Skeletal muscle satellite cell (primary cell): ENCODE measurements at regions not wholly inside any gene's neighbourhood (a gene's known extent, or its start where the extent isn't known, plus 50 kb on each side); places are given as distances from the start of the nearest gene placed in this dataset.

Source experiments
- H3K27me3 ChIP-seq: 2 replicates; pipeline ENCODE4 v1.7.0; 2013; ENCODE audit warnings: low read length; ENCODE audit not compliant: control insufficient read depth, insufficient read depth
- H3K36me3 ChIP-seq: 2 replicates; pipeline ENCODE4 v1.7.0; 2013; ENCODE audit warnings: mild to moderate bottlenecking, control low read depth, low read length; ENCODE audit not compliant: insufficient read depth
- H3K4me1 ChIP-seq: 2 replicates; pipeline ENCODE4 v1.7.0; 2013; ENCODE audit warnings: low read length; ENCODE audit not compliant: control insufficient read depth, insufficient read depth
- H3K4me2 ChIP-seq: 2 replicates; pipeline ENCODE4 v1.7.0; 2013; ENCODE audit warnings: mild to moderate bottlenecking, low read length
- H3K4me3 ChIP-seq: 2 replicates; pipeline ENCODE4 v1.7.0; 2013; ENCODE audit warnings: low read length
- H3K9ac ChIP-seq: 2 replicates; pipeline ENCODE4 v1.7.0; 2013; ENCODE audit warnings: mild to moderate bottlenecking, low read depth, low read length, moderate library complexity
- H3K9me3 ChIP-seq: replicated peaks from 2 replicates; pipeline ENCODE4 v1.7.0; 2013; ENCODE audit warnings: mild to moderate bottlenecking, control low read depth, low read length

GRCh38 chr18:59822612-59823550 is 76.9 kb upstream of the PMAIP1 start:
- Histone ChIP-seq H3K4me1 (peaks cover 21% of the 10 kb centered on the region), H3K36me3 (no peaks in the 10 kb centered on the region), H3K27me3 (no peaks in the 10 kb centered on the region), H3K4me3 (no peak overlapping the region), H3K9ac (peak overlapping the region; percentile 53), H3K4me2 (peak overlapping the region; percentile 44), H3K9me3 (no peaks in the 10 kb centered on the region)

GRCh38 chr18:59821983-59822382 is 77.8 kb upstream of the PMAIP1 start:
- Histone ChIP-seq H3K4me3 (no peak overlapping the region), H3K4me2 (peak overlapping the region; percentile 7), H3K27me3 (no peaks in the 10 kb centered on the region), H3K4me1 (peaks cover 21% of the 10 kb centered on the region), H3K36me3 (no peaks in the 10 kb centered on the region), H3K9me3 (no peaks in the 10 kb centered on the region), H3K9ac (peak overlapping the region; percentile 11)

- H3K4me1 ChIP-seq: peaks cover 21% of the 10 kb centered on the region
- H3K36me3 ChIP-seq: no peaks in the 10 kb centered on the region
- H3K27me3 ChIP-seq: no peaks in the 10 kb centered on the region
- no peaks in the 10 kb centered on the region for H3K9me3 ChIP-seq
- no peak overlapping the region for H3K9ac ChIP-seq
- no peak overlapping the region for H3K4me3 ChIP-seq
- H3K4me2 ChIP-seq: no peak overlapping the region
Observed at GRCh38 chr18:59820663-59821062, 79.1 kb upstream of the PMAIP1 start.

GRCh38 chr18:59818769-59819168 is 81.0 kb upstream of the PMAIP1 start:
- peaks cover 36% of the 10 kb centered on the region for H3K4me1 ChIP-seq
- H3K4me2 ChIP-seq: no peak overlapping the region
- no peaks in the 10 kb centered on the region for H3K36me3 ChIP-seq
- H3K4me3 ChIP-seq: no peak overlapping the region
- H3K9me3 ChIP-seq: no peaks in the 10 kb centered on the region
- no peaks in the 10 kb centered on the region for H3K27me3 ChIP-seq
- no peak overlapping the region for H3K9ac ChIP-seq

GRCh38 chr18:59814891-59815290 is 84.9 kb upstream of the PMAIP1 start:
- Histone ChIP-seq H3K9ac (peak overlapping the region; percentile 72), H3K36me3 (no peaks in the 10 kb centered on the region), H3K9me3 (no peaks in the 10 kb centered on the region), H3K4me2 (no peak overlapping the region), H3K27me3 (no peaks in the 10 kb centered on the region), H3K4me1 (peaks cover 15% of the 10 kb centered on the region), H3K4me3 (no peak overlapping the region)

GRCh38 chr18:59813942-59814341 is 85.9 kb upstream of the PMAIP1 start:
- H3K9me3 ChIP-seq: no peaks in the 10 kb centered on the region
- H3K36me3 ChIP-seq: no peaks in the 10 kb centered on the region
- H3K4me3 ChIP-seq: no peak overlapping the region
- peak overlapping the region; percentile 9 for H3K9ac ChIP-seq
- peaks cover 15% of the 10 kb centered on the region for H3K4me1 ChIP-seq
- no peaks in the 10 kb centered on the region for H3K27me3 ChIP-seq
- no peak overlapping the region for H3K4me2 ChIP-seq

- Histone ChIP-seq H3K4me3 (no peak overlapping the region), H3K4me1 (peaks cover 15% of the 10 kb centered on the region), H3K4me2 (no peak overlapping the region), H3K36me3 (no peaks in the 10 kb centered on the region), H3K9me3 (no peaks in the 10 kb centered on the region), H3K27me3 (no peaks in the 10 kb centered on the region), H3K9ac (no peak overlapping the region)
Observed at GRCh38 chr18:59810735-59811520, 88.9 kb upstream of the PMAIP1 start.

GRCh38 chr18:59810183-59810582 is 89.6 kb upstream of the PMAIP1 start:
- Histone ChIP-seq H3K9ac (no peak overlapping the region), H3K36me3 (no peaks in the 10 kb centered on the region), H3K4me1 (peaks cover 13% of the 10 kb centered on the region), H3K9me3 (no peaks in the 10 kb centered on the region), H3K4me3 (no peak overlapping the region), H3K4me2 (no peak overlapping the region), H3K27me3 (no peaks in the 10 kb centered on the region)

GRCh38 chr18:59802031-59802430 is 97.8 kb upstream of the PMAIP1 start:
- no peaks in the 10 kb centered on the region for H3K36me3 ChIP-seq
- H3K9me3 ChIP-seq: no peaks in the 10 kb centered on the region
- no peak overlapping the region for H3K4me3 ChIP-seq
- H3K9ac ChIP-seq: no peak overlapping the region
- H3K4me1 ChIP-seq: no peaks in the 10 kb centered on the region
- no peak overlapping the region for H3K4me2 ChIP-seq
- H3K27me3 ChIP-seq: no peaks in the 10 kb centered on the region

- H3K9ac ChIP-seq: no peak overlapping the region
- H3K4me3 ChIP-seq: no peak overlapping the region
- no peaks in the 10 kb centered on the region for H3K9me3 ChIP-seq
- H3K4me2 ChIP-seq: no peak overlapping the region
- H3K36me3 ChIP-seq: no peaks in the 10 kb centered on the region
- H3K4me1 ChIP-seq: no peaks in the 10 kb centered on the region
- no peaks in the 10 kb centered on the region for H3K27me3 ChIP-seq
Observed at GRCh38 chr18:59801576-59801975, 98.2 kb upstream of the PMAIP1 start.

GRCh38 chr18:59800897-59801296 is 98.9 kb upstream of the PMAIP1 start:
- no peaks in the 10 kb centered on the region for H3K9me3 ChIP-seq
- no peak overlapping the region for H3K9ac ChIP-seq
- H3K4me2 ChIP-seq: no peak overlapping the region
- no peaks in the 10 kb centered on the region for H3K4me1 ChIP-seq
- no peak overlapping the region for H3K4me3 ChIP-seq
- H3K36me3 ChIP-seq: no peaks in the 10 kb centered on the region
- H3K27me3 ChIP-seq: no peaks in the 10 kb centered on the region
